GM12873 (cell line): ENCODE measurements at regions not wholly inside any gene's neighbourhood (a gene's known extent, or its start where the extent isn't known, plus 50 kb on each side); places are given as distances from the start of the nearest gene placed in this dataset.

Experiments
- CTCF ChIP-seq: IDR thresholded peaks from 2 replicates; pipeline ENCODE4 v1.5.1; 2012; ENCODE audit warnings: low read depth, mild to moderate bottlenecking, moderate library complexity, low read length, control low read depth; ENCODE audit not compliant: insufficient read depth; ENCODE audit errors: missing control alignments

GRCh38 chr7:29642494-29643155 is 79.0 kb downstream of the PRR15 start:
- TF ChIP-seq CTCF: no peak

GRCh38 chr7:29647020-29647654 is 83.5 kb downstream of the PRR15 start:
- TF ChIP-seq CTCF: no peak

- no peak for TF ChIP-seq CTCF
Observed at GRCh38 chr7:29649028-29649716, 85.5 kb downstream of the PRR15 start.

- TF ChIP-seq CTCF: no peak
Observed at GRCh38 chr7:29649876-29650275, 86.2 kb downstream of the PRR15 start.

GRCh38 chr7:29651477-29651876 is 87.8 kb downstream of the PRR15 start:
- no peak for TF ChIP-seq CTCF

- no peak for TF ChIP-seq CTCF
Observed at GRCh38 chr7:29652556-29652955, 88.9 kb downstream of the PRR15 start.

GRCh38 chr7:29657288-29657687 is 93.7 kb downstream of the PRR15 start:
- TF ChIP-seq CTCF: no peak
